A549 (cell line): ENCODE measurements at regions not wholly inside any gene's neighbourhood (a gene's known extent, or its start where the extent isn't known, plus 50 kb on each side); places are given as distances from the start of the nearest gene placed in this dataset.

Experiments
- ATAC-seq, 2 experiments: fragments of 200-7000 bp in 1 of 2; fragments of >200 bp in 1 of 2; cut with Nextera tagmentation in 1 of 2; cut with Tn5 transposase in 1 of 2; 3 replicates each; pipeline versions ENCODE4 v1.8.0 to v1.9.1; 2018 to 2020; ENCODE audit warnings: mild to moderate bottlenecking in 1 of 2, moderate library complexity in 1 of 2
- CTCF ChIA-PET: fragments of 300-600 bp; sonication (Branson Sonifier 250); formaldehyde crosslinking; extraction: SDS; loops from one replicate; lab custom pipeline; 2021; ENCODE audit warnings: antibody characterized with exemption, inconsistent platforms; lab: Yijun Ruan, JAX
- POLR2A ChIA-PET: fragments of 350-600 bp; formaldehyde crosslinking; extraction: SDS; loops from one replicate; lab custom pipeline; 2021; ENCODE audit warnings: antibody characterized with exemption, inconsistent platforms; lab: Yijun Ruan, JAX
- DNase-seq, 2 experiments: peaks; one replicate each; pipeline versions ENCODE4 v3.0.0 to v3.0.0-alpha.2; 2011 to 2016; ENCODE audit warnings: low read depth in 1 of 2, low spot score in 1 of 2
- FAIRE-seq: peaks from 2 replicates; lab custom pipeline; 2011; peaks lifted over from hg19 to GRCh38; lab: Jason Lieb, UNC
- H3K27ac ChIP-seq, 2 experiments: fragments of >200 bp; sonication (Bioruptor Twin); formaldehyde crosslinking; 3 replicates each; pipeline ENCODE4 v1.5.1; 2016 to 2017
- H3K4me1 ChIP-seq: fragments of >200 bp; sonication (Bioruptor Twin); formaldehyde crosslinking; 3 replicates; pipeline ENCODE4 v1.6.1; 2016
- H3K4me2 ChIP-seq: fragments of >200 bp; sonication (Bioruptor Twin); formaldehyde crosslinking; 3 replicates; pipeline ENCODE4 v1.6.1; 2016
- H3K4me3 ChIP-seq: fragments of >200 bp; sonication (Bioruptor Twin); formaldehyde crosslinking; 3 replicates; pipeline ENCODE4 v1.5.1; 2016
- H3K9me3 ChIP-seq: fragments of >200 bp; sonication (Bioruptor Twin); formaldehyde crosslinking; 3 replicates; pipeline ENCODE4 v1.6.1; 2016
- BCL3 ChIP-seq: fragments of >200 bp; sonication (Bioruptor Twin); formaldehyde crosslinking; IDR thresholded peaks from 3 replicates; pipeline ENCODE4 v1.6.1; 2016
- CBX8 ChIP-seq: fragments of 200-600 bp; sonication (generic); IDR thresholded peaks from 2 replicates; pipeline ENCODE4 v1.6.1; 2016
- CEBPB ChIP-seq, 2 experiments: fragments of >200 bp in 1 of 2; sonication (Bioruptor Twin) in 1 of 2; formaldehyde crosslinking in 1 of 2; IDR thresholded peaks; 2 replicates each; pipeline ENCODE4 v1.6.1; 2012 to 2016
- CHD2 ChIP-seq: fragments of 150-350 bp; IDR thresholded peaks from 2 replicates; pipeline ENCODE4 v1.6.1; 2014; ENCODE audit warnings: low read length; ENCODE audit not compliant: partially characterized antibody
- CHD4 ChIP-seq: fragments of 200-600 bp; sonication (generic); IDR thresholded peaks from 2 replicates; pipeline ENCODE4 v1.6.1; 2016; ENCODE audit warnings: antibody characterized with exemption, mild to moderate bottlenecking, borderline replicate concordance
- E2F6 ChIP-seq: IDR thresholded peaks from 2 replicates; pipeline ENCODE4 v1.6.1; 2012; ENCODE audit warnings: low read depth, borderline replicate concordance
- EHF ChIP-seq: fragments of 250-450 bp; sonication (Bioruptor Pico); IDR thresholded peaks from 2 replicates; pipeline ENCODE4 v1.5.0; 2020; ENCODE audit warnings: mild to moderate bottlenecking
- EP300 ChIP-seq, 2 experiments: fragments of >200 bp; sonication (Bioruptor Twin); formaldehyde crosslinking; IDR thresholded peaks; 2 replicates in 1 of 2; 3 replicates in 1 of 2; pipeline ENCODE4 v1.6.1; 2016 to 2017
- FOSL2 ChIP-seq, 2 experiments: fragments of 450-650 bp in 1 of 2; fragments of >200 bp in 1 of 2; sonication (Bioruptor Twin) in 1 of 2; formaldehyde crosslinking; IDR thresholded peaks; 2 replicates each; pipeline versions ENCODE4 v1.5.0 to v1.6.1; 2016 to 2020; ENCODE audit warnings: mild to moderate bottlenecking in 1 of 2, moderate library complexity in 1 of 2
- FOXS1 ChIP-seq: fragments of 250-450 bp; sonication (Bioruptor Pico); IDR thresholded peaks from 2 replicates; pipeline ENCODE4 v1.5.0; 2020; ENCODE audit warnings: mild to moderate bottlenecking, moderate library complexity
- GATA3 ChIP-seq: IDR thresholded peaks from 2 replicates; pipeline ENCODE4 v1.6.1; 2012; ENCODE audit warnings: borderline replicate concordance
- HOXA7 ChIP-seq: fragments of 250-450 bp; sonication (Bioruptor Pico); IDR thresholded peaks from 2 replicates; pipeline ENCODE4 v1.5.0; 2020; ENCODE audit warnings: mild to moderate bottlenecking, moderate library complexity
- JUN ChIP-seq, 2 experiments: fragments of >200 bp; sonication (Bioruptor Twin); formaldehyde crosslinking; IDR thresholded peaks; 2 replicates in 1 of 2; 3 replicates in 1 of 2; pipeline ENCODE4 v1.6.1; 2016 to 2017
- KDM5A ChIP-seq: fragments of 200-600 bp; sonication (generic); IDR thresholded peaks from 2 replicates; pipeline ENCODE4 v1.6.1; 2016; ENCODE audit warnings: antibody characterized with exemption, mild to moderate bottlenecking
- MAX ChIP-seq: IDR thresholded peaks from 2 replicates; pipeline ENCODE4 v1.6.1; 2012
- MAZ ChIP-seq: fragments of 150-350 bp; IDR thresholded peaks from 2 replicates; pipeline ENCODE4 v1.6.1; 2014; ENCODE audit warnings: antibody characterized with exemption, low read depth, low read length, borderline replicate concordance
- MYC ChIP-seq: IDR thresholded peaks from 2 replicates; pipeline ENCODE4 v1.6.1; 2012; ENCODE audit warnings: mild to moderate bottlenecking, inconsistent platforms, low read length, improper control_type of control experiment, borderline replicate concordance
- NR3C1 ChIP-seq: fragments of >200 bp; sonication (Bioruptor Twin); formaldehyde crosslinking; IDR thresholded peaks from 3 replicates; pipeline ENCODE4 v1.6.1; 2017
- PBX3 ChIP-seq: IDR thresholded peaks from 2 replicates; pipeline ENCODE4 v1.6.1; 2012
- RAD21 ChIP-seq, 2 experiments: fragments of >200 bp in 1 of 2; sonication (Bioruptor Twin) in 1 of 2; formaldehyde crosslinking in 1 of 2; IDR thresholded peaks in 1 of 2; conservative IDR thresholded peaks in 1 of 2; 2 replicates in 1 of 2; 3 replicates in 1 of 2; pipeline ENCODE4 v1.6.1; 2012 to 2018; ENCODE audit warnings: inconsistent platforms in 1 of 2
- REST ChIP-seq: fragments of 200-600 bp; sonication (generic); IDR thresholded peaks from 2 replicates; pipeline ENCODE4 v1.6.1; 2016; ENCODE audit warnings: antibody characterized with exemption, mild to moderate bottlenecking, moderate library complexity
- RFX5 ChIP-seq: fragments of 450-650 bp; IDR thresholded peaks from 2 replicates; pipeline ENCODE4 v1.7.1; 2014; ENCODE audit warnings: antibody characterized with exemption, mild to moderate bottlenecking, moderate library complexity
- RNF2 ChIP-seq: fragments of 200-600 bp; sonication (generic); IDR thresholded peaks from 2 replicates; pipeline ENCODE4 v1.6.1; 2016; ENCODE audit warnings: low read depth, mild to moderate bottlenecking, antibody characterized with exemption, moderate library complexity, borderline replicate concordance
- SMC3 ChIP-seq: fragments of >200 bp; sonication (Bioruptor Twin); formaldehyde crosslinking; IDR thresholded peaks from 3 replicates; pipeline ENCODE4 v1.6.1; 2018; ENCODE audit warnings: inconsistent platforms
- TFCP2L1 ChIP-seq: fragments of 250-450 bp; sonication (Bioruptor Pico); IDR thresholded peaks from 2 replicates; pipeline ENCODE4 v1.5.0; 2021; ENCODE audit warnings: mild to moderate bottlenecking
- TP53 ChIP-seq: fragments of 250-450 bp; sonication (Bioruptor Pico); IDR thresholded peaks from 2 replicates; pipeline ENCODE4 v1.5.0; 2021; ENCODE audit warnings: mild to moderate bottlenecking, moderate library complexity
- ZNF302 ChIP-seq: fragments of 250-450 bp; sonication (Bioruptor Pico); IDR thresholded peaks from 2 replicates; pipeline ENCODE4 v1.9.0; 2021; ENCODE audit warnings: inconsistent platforms, mild to moderate bottlenecking, moderate library complexity
- ZSCAN20 ChIP-seq: fragments of 250-450 bp; sonication (Bioruptor Pico); IDR thresholded peaks from 2 replicates; pipeline ENCODE4 v1.8.0; 2022; ENCODE audit warnings: mild to moderate bottlenecking, moderate library complexity
- WGBS: methylation state at CpG from one replicate; pipeline ENCODE4 v1.1.6; 2017; ENCODE audit errors: missing lambda C conversion rate; 5-methylcytosine and 5-hydroxymethylcytosine counted together

GRCh38 chr15:67914028-67914427, 74.2 kb upstream of the RNU6-1 start:
- POLR2A ChIA-PET = interaction anchor here (0.6 to 3.7 kb wide), 6 partner anchors 30 to 343 kb away, joined by 3 to 29 read pairs (median 14); partner anchors contain the start of gene PIAS1

GRCh38 chr15:67914537-67915460, 75.0 kb upstream of the RNU6-1 start:
- FAIRE-seq (no peak), ATAC-seq (peak; percentile 80 to 81), DNase-seq (peak; percentile 60 to 93)
- 15% methylated on average over 6 of the region's 6 CpGs for WGBS
- H3K4me2 ChIP-seq = peak overlapping the region; percentile 76
- H3K4me1 ChIP-seq = peaks cover 45% of the 10 kb centered on the region
- H3K4me3 ChIP-seq = peak overlapping the region; percentile 17; the same call in 2 of the 3 replicates
- ChIA-PET CTCF (interaction anchor here (0.5 to 5.0 kb wide), 7 partner anchors 8 to 281 kb away, joined by 3 to 55 read pairs (median 4); no protein-coding TSS in a partner anchor), POLR2A (interaction anchor here (0.6 to 3.7 kb wide), 9 partner anchors 30 to 363 kb away, joined by 3 to 29 read pairs (median 3); partner anchors contain the start of genes FEM1B and PIAS1)
- peak overlapping the region; percentile 86 to 88 for H3K27ac ChIP-seq
- peaks cover 22% of the 10 kb centered on the region for H3K9me3 ChIP-seq
- TF ChIP-seq RNF2 = no peak
- TF ChIP-seq ZNF302 (CRISPR knock-in tag) = no peak
- TF ChIP-seq ZSCAN20 (CRISPR knock-in tag) = no peak
- TF ChIP-seq CHD4 = no peak
- 0 out of 2 replicates have a peak, but pooled peaks have one; percentile 44 for TF ChIP-seq RFX5
- TF ChIP-seq MAX = peak; percentile 56
- peak in 1 of 2 experiments; percentile 44; a peak in 2 of 5 replicates for TF ChIP-seq RAD21 (conservative IDR thresholded peaks at IDR 0.05 in 1 of 2, IDR thresholded peaks at IDR 0.05 in 1 of 2)
- TF ChIP-seq CEBPB (IDR thresholded peaks at IDR 0.05) = peak; percentile 32 to 56; a peak in 2 of 4 replicates
- TF ChIP-seq SMC3 = peak; percentile 23; the same call in 2 of the 3 replicates
- peak; percentile 65 for TF ChIP-seq CHD2
- TF ChIP-seq HOXA7 (CRISPR knock-in tag) = no peak
- no peak for TF ChIP-seq BCL3
- peak; percentile 91 for TF ChIP-seq GATA3

More at GRCh38 chr15:67914028-67914427, 74.2 kb upstream of the RNU6-1 start:
- 91% methylated on average over 1 of the region's 1 CpG for WGBS
- no peak for DNase-seq
- TF ChIP-seq TFCP2L1 (CRISPR knock-in tag) (no peak), REST (no peak), PBX3 (no peak), CEBPB (IDR thresholded peaks at IDR 0.05) (no peak), EP300 (IDR thresholded peaks at IDR 0.05) (no peak), CBX8 (no peak), FOXS1 (CRISPR knock-in tag) (no peak), MYC (no peak), E2F6 (no peak), ZSCAN20 (CRISPR knock-in tag) (no peak), TP53 (CRISPR knock-in tag) (no peak), MAZ (no peak), EHF (CRISPR knock-in tag) (no peak), KDM5A (no peak), NR3C1 (no peak), FOSL2 (IDR thresholded peaks at IDR 0.05) (no peak), FOSL2 (CRISPR knock-in tag; IDR thresholded peaks at IDR 0.05) (no peak), JUN (IDR thresholded peaks at IDR 0.05) (no peak)
- TF ChIP-seq, all 56 proteins: peak for 0
- peak overlapping the region; percentile 86 to 88 for H3K27ac ChIP-seq
- FAIRE-seq (no peak), ATAC-seq (no peak)
- H3K4me3 ChIP-seq = no peak overlapping the region
- peaks cover 45% of the 10 kb centered on the region for H3K4me1 ChIP-seq
- peak overlapping the region; percentile 76 for H3K4me2 ChIP-seq
- CTCF ChIA-PET = interaction anchor here (1.0 kb wide), 1 partner anchor 132 kb away, joined by 4 read pairs; no protein-coding TSS in a partner anchor
- H3K9me3 ChIP-seq = peaks cover 30% of the 10 kb centered on the region
